Adrenal gland (tissue), 5 donors: ENCODE measurements at regions not wholly inside any gene's neighbourhood (a gene's known extent, or its start where the extent isn't known, plus 50 kb on each side); places are given as distances from the start of the nearest gene placed in this dataset.

Experiments
- POLR2A ChIP-seq, 2 donors: fragments of 450-650 bp; IDR thresholded peaks; one replicate each; pipeline ENCODE4 v1.6.1; 2017; ENCODE audit warnings: antibody characterized with exemption in 2 of 2, mild to moderate bottlenecking in 2 of 2, moderate library complexity in 1 of 2
- TF ChIP-seq, protein P1 (sequence below), 6 experiments: fragments of 450-650 bp in 4 of 6; fragments of 200-600 bp in 2 of 6; sonication (generic) in 1 of 6; IDR thresholded peaks; 1 replicate in 5 of 6; 2 replicates in 1 of 6; pipeline versions ENCODE4 v1.5.1 to v1.8.0; 2016 to 2021; ENCODE audit warnings: antibody characterized with exemption in 6 of 6, mild to moderate bottlenecking in 2 of 6, moderate library complexity in 1 of 6
- donor health status: DM: no; HTN: no; CAD: no.

DNA sequence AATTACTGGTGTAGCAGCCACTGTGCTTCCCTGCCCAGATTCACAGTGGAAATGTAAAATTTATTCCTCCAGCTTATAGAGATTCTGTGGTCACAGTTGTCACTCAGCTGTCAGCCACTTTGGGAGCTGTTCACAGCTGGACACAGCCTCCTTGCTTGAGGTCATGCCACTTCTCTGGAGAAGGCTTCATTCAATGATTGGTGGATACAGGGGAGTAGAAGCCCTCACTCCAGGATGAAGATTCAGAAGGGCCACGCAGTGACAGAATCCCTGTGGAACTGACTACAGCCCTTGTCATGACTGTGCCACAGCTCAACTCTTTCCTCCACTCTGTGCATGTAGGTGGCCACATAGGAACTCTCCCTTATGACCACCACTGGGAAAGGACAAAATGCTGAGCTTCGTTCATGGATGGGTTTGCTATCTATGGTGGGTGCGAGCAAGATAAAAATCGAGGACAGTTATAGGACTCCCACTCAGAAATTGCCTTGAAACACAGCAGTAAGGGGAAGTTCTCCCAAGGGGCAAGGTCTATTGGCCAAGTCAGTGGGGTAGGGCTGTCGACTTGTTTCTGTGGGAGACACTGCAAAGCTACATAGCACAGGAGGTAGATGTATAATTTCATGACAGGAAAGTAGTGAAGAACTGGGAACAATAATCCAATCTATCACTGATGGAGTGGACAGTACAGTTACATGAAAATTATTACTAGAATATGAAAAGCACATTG lies 98.7 kb downstream of the CCNA1 start:
- TF ChIP-seq, protein P1, sequence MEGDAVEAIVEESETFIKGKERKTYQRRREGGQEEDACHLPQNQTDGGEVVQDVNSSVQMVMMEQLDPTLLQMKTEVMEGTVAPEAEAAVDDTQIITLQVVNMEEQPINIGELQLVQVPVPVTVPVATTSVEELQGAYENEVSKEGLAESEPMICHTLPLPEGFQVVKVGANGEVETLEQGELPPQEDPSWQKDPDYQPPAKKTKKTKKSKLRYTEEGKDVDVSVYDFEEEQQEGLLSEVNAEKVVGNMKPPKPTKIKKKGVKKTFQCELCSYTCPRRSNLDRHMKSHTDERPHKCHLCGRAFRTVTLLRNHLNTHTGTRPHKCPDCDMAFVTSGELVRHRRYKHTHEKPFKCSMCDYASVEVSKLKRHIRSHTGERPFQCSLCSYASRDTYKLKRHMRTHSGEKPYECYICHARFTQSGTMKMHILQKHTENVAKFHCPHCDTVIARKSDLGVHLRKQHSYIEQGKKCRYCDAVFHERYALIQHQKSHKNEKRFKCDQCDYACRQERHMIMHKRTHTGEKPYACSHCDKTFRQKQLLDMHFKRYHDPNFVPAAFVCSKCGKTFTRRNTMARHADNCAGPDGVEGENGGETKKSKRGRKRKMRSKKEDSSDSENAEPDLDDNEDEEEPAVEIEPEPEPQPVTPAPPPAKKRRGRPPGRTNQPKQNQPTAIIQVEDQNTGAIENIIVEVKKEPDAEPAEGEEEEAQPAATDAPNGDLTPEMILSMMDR (IDR thresholded peaks at IDR 0.05) = no peak
- TF ChIP-seq POLR2A (IDR thresholded peaks at IDR 0.05) = no peak
